GM23338 (cell line): ENCODE measurements at regions not wholly inside any gene's neighbourhood (a gene's known extent, or its start where the extent isn't known, plus 50 kb on each side); places are given as distances from the start of the nearest gene placed in this dataset.

Experiments used
- ATAC-seq: fragments of 200-7000 bp; cut with Tn5 transposase; 3 replicates; pipeline ENCODE4 v1.9.1; 2020
- DNase-seq: peaks from one replicate; pipeline ENCODE4 v3.0.0-alpha.2; 2015; ENCODE audit warnings: low spot score
- H2AFZ ChIP-seq: fragments of 200-600 bp; sonication (generic); 2 replicates; pipeline ENCODE4 v1.8.0; 2016; ENCODE audit warnings: antibody characterized with exemption, mild to moderate bottlenecking, moderate library complexity
- H3F3A ChIP-seq: fragments of 200-600 bp; sonication (generic); replicated peaks from 2 replicates; pipeline ENCODE4 v1.8.0; 2017; ENCODE audit warnings: antibody characterized with exemption, mixed run types, low read depth
- H3K27ac ChIP-seq: fragments of 200-600 bp; sonication (generic); 2 replicates; pipeline ENCODE4 v1.6.1; 2016; ENCODE audit warnings: low read depth
- H3K27me3 ChIP-seq: fragments of 200-600 bp; sonication (generic); 2 replicates; pipeline ENCODE4 v1.8.0; 2016; ENCODE audit warnings: mild to moderate bottlenecking, mixed run types, moderate library complexity; ENCODE audit not compliant: insufficient read depth
- H3K36me3 ChIP-seq: fragments of 200-600 bp; sonication (generic); 2 replicates; pipeline ENCODE4 v1.8.0; 2016; ENCODE audit warnings: mild to moderate bottlenecking; ENCODE audit not compliant: insufficient read depth
- H3K4me1 ChIP-seq: fragments of 200-600 bp; sonication (generic); 2 replicates; pipeline ENCODE4 v1.8.0; 2016; ENCODE audit warnings: mild to moderate bottlenecking, moderate library complexity; ENCODE audit not compliant: insufficient read depth
- H3K4me2 ChIP-seq: fragments of 200-600 bp; sonication (generic); 2 replicates; pipeline ENCODE4 v1.7.1; 2017; ENCODE audit warnings: mixed run types
- H3K4me3 ChIP-seq: fragments of 200-600 bp; sonication (generic); 2 replicates; pipeline ENCODE4 v1.6.1; 2016; ENCODE audit warnings: mixed run types
- H3K79me2 ChIP-seq: fragments of 200-600 bp; sonication (generic); replicated peaks from 2 replicates; pipeline ENCODE4 v1.8.0; 2017; ENCODE audit warnings: mild to moderate bottlenecking; ENCODE audit not compliant: insufficient read depth
- H3K9me2 ChIP-seq: fragments of 200-600 bp; sonication (generic); 2 replicates; pipeline ENCODE4 v1.8.0; 2017; ENCODE audit not compliant: insufficient read depth
- H4K20me1 ChIP-seq: fragments of 200-600 bp; sonication (generic); replicated peaks from 2 replicates; pipeline ENCODE4 v1.8.0; 2017; ENCODE audit warnings: mild to moderate bottlenecking; ENCODE audit not compliant: insufficient read depth
- H3K27ac Mint-ChIP-seq: 2 replicates; pipeline ENCODE4 v1.8.0; 2020; ENCODE audit warnings: inconsistent platforms, mild to moderate bottlenecking, moderate library complexity, mixed read lengths
- H3K27me3 Mint-ChIP-seq: 3 replicates; pipeline ENCODE4 v1.8.0; 2022; ENCODE audit warnings: low read depth, mild to moderate bottlenecking, moderate library complexity, mixed read lengths, inconsistent platforms; ENCODE audit not compliant: insufficient read depth, poor library complexity
- H3K36me3 Mint-ChIP-seq: 3 replicates; pipeline ENCODE4 v1.8.0; 2021; ENCODE audit warnings: low read depth, mild to moderate bottlenecking, inconsistent platforms, moderate library complexity, mixed read lengths
- H3K4me1 Mint-ChIP-seq: 3 replicates; pipeline ENCODE4 v1.8.0; 2020; ENCODE audit warnings: mild to moderate bottlenecking, inconsistent platforms, mixed read lengths
- H3K4me3 Mint-ChIP-seq: 3 replicates; pipeline ENCODE4 v1.8.0; 2021; ENCODE audit warnings: moderate library complexity, mild to moderate bottlenecking, inconsistent platforms, mixed read lengths
- H3K9me3 Mint-ChIP-seq: 3 replicates; pipeline ENCODE4 v1.8.0; 2020; ENCODE audit warnings: moderate library complexity, mild to moderate bottlenecking, inconsistent platforms, mixed read lengths
- CREB1 ChIP-seq: fragments of 250-450 bp; sonication (Bioruptor Pico); IDR thresholded peaks from 2 replicates; pipeline ENCODE4 v1.5.0; 2020; ENCODE audit warnings: low read depth, mild to moderate bottlenecking, moderate library complexity
- EZH2 ChIP-seq: fragments of 200-600 bp; sonication (generic); IDR thresholded peaks from one replicate; pipeline ENCODE4 v1.8.0; 2017; ENCODE audit warnings: antibody characterized with exemption, mild to moderate bottlenecking, low read depth; ENCODE audit not compliant: unreplicated experiment
- EZH2phosphoT487 ChIP-seq: fragments of 200-600 bp; sonication (generic); IDR thresholded peaks from one replicate; pipeline ENCODE4 v1.8.1; 2018; ENCODE audit warnings: antibody characterized with exemption; ENCODE audit not compliant: unreplicated experiment
- JUNB ChIP-seq: IDR thresholded peaks from one replicate; pipeline ENCODE4 v1.6.1; 2016; ENCODE audit warnings: antibody characterized with exemption; ENCODE audit not compliant: unreplicated experiment
- NANOG ChIP-seq: IDR thresholded peaks from 2 replicates; pipeline ENCODE4 v1.6.1; 2016; ENCODE audit warnings: antibody characterized with exemption, borderline replicate concordance
- POLR2AphosphoS5 ChIP-seq: IDR thresholded peaks from 2 replicates; pipeline ENCODE4 v1.6.1; 2016; ENCODE audit warnings: antibody characterized with exemption, low read depth
- ZNF114 ChIP-seq: fragments of 250-450 bp; sonication (Bioruptor Pico); IDR thresholded peaks from 2 replicates; pipeline ENCODE4 v1.5.0; 2020; ENCODE audit warnings: mild to moderate bottlenecking, moderate library complexity
- ZNF331 ChIP-seq: fragments of 250-450 bp; sonication (Bioruptor Pico); IDR thresholded peaks from 2 replicates; pipeline ENCODE4 v1.5.0; 2020; ENCODE audit warnings: low read depth, mild to moderate bottlenecking, moderate library complexity
- TF ChIP-seq, protein P1 (sequence below): fragments of 250-450 bp; sonication (Bioruptor Pico); IDR thresholded peaks from 2 replicates; pipeline ENCODE4 v1.5.0; 2020; ENCODE audit warnings: mild to moderate bottlenecking, moderate library complexity
- TF ChIP-seq, protein P2 (sequence below): IDR thresholded peaks from 2 replicates; pipeline ENCODE4 v1.6.1; 2016; ENCODE audit warnings: antibody characterized with exemption

- TF ChIP-seq EZH2 (no peak), JUNB (no peak), ZNF331 (CRISPR knock-in tag) (no peak), POLR2AphosphoS5 (no peak), NANOG (no peak), ZNF114 (no peak)
- TF ChIP-seq, protein P1, sequence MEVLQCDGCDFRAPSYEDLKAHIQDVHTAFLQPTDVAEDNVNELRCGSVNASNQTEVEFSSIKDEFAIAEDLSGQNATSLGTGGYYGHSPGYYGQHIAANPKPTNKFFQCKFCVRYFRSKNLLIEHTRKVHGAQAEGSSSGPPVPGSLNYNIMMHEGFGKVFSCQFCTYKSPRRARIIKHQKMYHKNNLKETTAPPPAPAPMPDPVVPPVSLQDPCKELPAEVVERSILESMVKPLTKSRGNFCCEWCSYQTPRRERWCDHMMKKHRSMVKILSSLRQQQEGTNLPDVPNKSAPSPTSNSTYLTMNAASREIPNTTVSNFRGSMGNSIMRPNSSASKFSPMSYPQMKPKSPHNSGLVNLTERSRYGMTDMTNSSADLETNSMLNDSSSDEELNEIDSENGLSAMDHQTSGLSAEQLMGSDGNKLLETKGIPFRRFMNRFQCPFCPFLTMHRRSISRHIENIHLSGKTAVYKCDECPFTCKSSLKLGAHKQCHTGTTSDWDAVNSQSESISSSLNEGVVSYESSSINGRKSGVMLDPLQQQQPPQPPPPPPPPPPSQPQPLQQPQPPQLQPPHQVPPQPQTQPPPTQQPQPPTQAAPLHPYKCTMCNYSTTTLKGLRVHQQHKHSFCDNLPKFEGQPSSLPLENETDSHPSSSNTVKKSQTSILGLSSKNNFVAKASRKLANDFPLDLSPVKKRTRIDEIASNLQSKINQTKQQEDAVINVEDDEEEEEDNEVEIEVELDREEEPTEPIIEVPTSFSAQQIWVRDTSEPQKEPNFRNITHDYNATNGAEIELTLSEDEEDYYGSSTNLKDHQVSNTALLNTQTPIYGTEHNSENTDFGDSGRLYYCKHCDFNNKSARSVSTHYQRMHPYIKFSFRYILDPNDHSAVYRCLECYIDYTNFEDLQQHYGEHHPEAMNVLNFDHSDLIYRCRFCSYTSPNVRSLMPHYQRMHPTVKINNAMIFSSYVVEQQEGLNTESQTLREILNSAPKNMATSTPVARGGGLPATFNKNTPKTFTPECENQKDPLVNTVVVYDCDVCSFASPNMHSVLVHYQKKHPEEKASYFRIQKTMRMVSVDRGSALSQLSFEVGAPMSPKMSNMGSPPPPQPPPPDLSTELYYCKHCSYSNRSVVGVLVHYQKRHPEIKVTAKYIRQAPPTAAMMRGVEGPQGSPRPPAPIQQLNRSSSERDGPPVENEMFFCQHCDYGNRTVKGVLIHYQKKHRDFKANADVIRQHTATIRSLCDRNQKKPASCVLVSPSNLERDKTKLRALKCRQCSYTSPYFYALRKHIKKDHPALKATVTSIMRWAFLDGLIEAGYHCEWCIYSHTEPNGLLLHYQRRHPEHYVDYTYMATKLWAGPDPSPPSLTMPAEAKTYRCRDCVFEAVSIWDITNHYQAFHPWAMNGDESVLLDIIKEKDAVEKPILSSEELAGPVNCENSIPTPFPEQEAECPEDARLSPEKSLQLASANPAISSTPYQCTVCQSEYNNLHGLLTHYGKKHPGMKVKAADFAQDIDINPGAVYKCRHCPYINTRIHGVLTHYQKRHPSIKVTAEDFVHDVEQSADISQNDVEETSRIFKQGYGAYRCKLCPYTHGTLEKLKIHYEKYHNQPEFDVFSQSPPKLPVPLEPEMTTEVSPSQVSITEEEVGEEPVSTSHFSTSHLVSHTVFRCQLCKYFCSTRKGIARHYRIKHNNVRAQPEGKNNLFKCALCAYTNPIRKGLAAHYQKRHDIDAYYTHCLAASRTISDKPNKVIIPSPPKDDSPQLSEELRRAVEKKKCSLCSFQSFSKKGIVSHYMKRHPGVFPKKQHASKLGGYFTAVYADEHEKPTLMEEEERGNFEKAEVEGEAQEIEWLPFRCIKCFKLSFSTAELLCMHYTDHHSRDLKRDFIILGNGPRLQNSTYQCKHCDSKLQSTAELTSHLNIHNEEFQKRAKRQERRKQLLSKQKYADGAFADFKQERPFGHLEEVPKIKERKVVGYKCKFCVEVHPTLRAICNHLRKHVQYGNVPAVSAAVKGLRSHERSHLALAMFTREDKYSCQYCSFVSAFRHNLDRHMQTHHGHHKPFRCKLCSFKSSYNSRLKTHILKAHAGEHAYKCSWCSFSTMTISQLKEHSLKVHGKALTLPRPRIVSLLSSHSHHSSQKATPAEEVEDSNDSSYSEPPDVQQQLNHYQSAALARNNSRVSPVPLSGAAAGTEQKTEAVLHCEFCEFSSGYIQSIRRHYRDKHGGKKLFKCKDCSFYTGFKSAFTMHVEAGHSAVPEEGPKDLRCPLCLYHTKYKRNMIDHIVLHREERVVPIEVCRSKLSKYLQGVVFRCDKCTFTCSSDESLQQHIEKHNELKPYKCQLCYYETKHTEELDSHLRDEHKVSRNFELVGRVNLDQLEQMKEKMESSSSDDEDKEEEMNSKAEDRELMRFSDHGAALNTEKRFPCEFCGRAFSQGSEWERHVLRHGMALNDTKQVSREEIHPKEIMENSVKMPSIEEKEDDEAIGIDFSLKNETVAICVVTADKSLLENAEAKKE (CRISPR knock-in tag), result no peak
- TF ChIP-seq, protein P2, sequence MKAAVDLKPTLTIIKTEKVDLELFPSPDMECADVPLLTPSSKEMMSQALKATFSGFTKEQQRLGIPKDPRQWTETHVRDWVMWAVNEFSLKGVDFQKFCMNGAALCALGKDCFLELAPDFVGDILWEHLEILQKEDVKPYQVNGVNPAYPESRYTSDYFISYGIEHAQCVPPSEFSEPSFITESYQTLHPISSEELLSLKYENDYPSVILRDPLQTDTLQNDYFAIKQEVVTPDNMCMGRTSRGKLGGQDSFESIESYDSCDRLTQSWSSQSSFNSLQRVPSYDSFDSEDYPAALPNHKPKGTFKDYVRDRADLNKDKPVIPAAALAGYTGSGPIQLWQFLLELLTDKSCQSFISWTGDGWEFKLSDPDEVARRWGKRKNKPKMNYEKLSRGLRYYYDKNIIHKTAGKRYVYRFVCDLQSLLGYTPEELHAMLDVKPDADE, result no peak
Measured at GRCh38 chr2:153780241-153780640, 91.5 kb upstream of the GALNT13 start (continued).

GRCh38 chr2:153786016-153786415, 85.7 kb upstream of the GALNT13 start:
- H2AFZ ChIP-seq, result no peak overlapping the region
- Mint-ChIP-seq H3K9me3 (no peaks in the 10 kb centered on the region), H3K27me3 (peaks cover 2% of the 10 kb centered on the region), H3K27ac (no peak overlapping the region), H3K36me3 (no peaks in the 10 kb centered on the region), H3K4me3 (no peak overlapping the region), H3K4me1 (peaks cover 13% of the 10 kb centered on the region)
- H3K4me3 ChIP-seq, result no peak overlapping the region
- no peak overlapping the region for H3K4me2 ChIP-seq
- no peaks in the 10 kb centered on the region for H3K79me2 ChIP-seq
- H3K4me1 ChIP-seq, result no peaks in the 10 kb centered on the region
- DNase-seq, result no peak
- no peaks in the 10 kb centered on the region for H3K9me2 ChIP-seq
- no peak overlapping the region for H3K27ac ChIP-seq
- H4K20me1 ChIP-seq, result no peaks in the 10 kb centered on the region
- no peak for ATAC-seq
- H3K36me3 ChIP-seq, result no peaks in the 10 kb centered on the region
- H3F3A ChIP-seq, result no peaks in the 10 kb centered on the region
- no peaks in the 10 kb centered on the region for H3K27me3 ChIP-seq
- TF ChIP-seq, protein P2, result no peak
- no peak for TF ChIP-seq POLR2AphosphoS5
- no peak for TF ChIP-seq CREB1 (CRISPR knock-in tag)
- TF ChIP-seq NANOG, result no peak
- TF ChIP-seq EZH2phosphoT487, result no peak
- TF ChIP-seq ZNF331 (CRISPR knock-in tag), result no peak
